ENCODE measurements at regions not wholly inside any gene's neighbourhood (a gene's known extent, or its start where the extent isn't known, plus 50 kb on each side); places are given as distances from the start of the nearest gene placed in this dataset.

DNA sequence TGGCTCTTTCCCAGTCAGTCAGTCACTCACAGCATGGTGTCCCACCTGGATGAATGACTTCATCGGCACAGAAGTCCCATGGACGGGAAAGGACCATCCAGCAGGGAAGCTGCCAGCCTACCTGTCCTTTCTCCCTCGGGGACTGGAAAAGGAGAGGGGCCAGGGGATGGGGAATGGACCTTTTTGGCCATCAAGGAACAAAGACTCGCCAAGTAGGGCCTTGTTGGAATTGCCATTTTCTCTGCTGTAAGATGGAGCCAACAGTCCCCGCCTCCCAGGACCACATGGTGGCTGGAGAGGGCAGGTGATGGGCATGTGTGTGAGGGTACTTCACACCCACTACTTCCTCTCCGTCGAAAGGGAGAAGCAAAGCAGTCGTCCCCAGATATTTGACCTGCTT is 67.8 kb upstream of the LHX1 start:
- TF ChIP-seq ZFP30 (CRISPR knock-in tag; IDR thresholded peaks at IDR 0.05) (no peak), GLIS3 (CRISPR knock-in tag; IDR thresholded peaks at IDR 0.05) (no peak), ZFP3 (CRISPR knock-in tag; IDR thresholded peaks at IDR 0.05) (no peak), TOX (CRISPR knock-in tag; IDR thresholded peaks at IDR 0.05; ENCODE audit: borderline replicate concordance) (no peak), ISL1 (CRISPR knock-in tag; IDR thresholded peaks at IDR 0.05) (no peak), TCF4 (CRISPR knock-in tag; IDR thresholded peaks at IDR 0.05; ENCODE audit: borderline replicate concordance) (no peak), SNAI2 (CRISPR knock-in tag; IDR thresholded peaks at IDR 0.05) (no peak), ZNF565 (CRISPR knock-in tag; conservative IDR thresholded peaks at IDR 0.05; ENCODE audit: low read depth) (no peak)
- TF ChIP-seq, protein P1, sequence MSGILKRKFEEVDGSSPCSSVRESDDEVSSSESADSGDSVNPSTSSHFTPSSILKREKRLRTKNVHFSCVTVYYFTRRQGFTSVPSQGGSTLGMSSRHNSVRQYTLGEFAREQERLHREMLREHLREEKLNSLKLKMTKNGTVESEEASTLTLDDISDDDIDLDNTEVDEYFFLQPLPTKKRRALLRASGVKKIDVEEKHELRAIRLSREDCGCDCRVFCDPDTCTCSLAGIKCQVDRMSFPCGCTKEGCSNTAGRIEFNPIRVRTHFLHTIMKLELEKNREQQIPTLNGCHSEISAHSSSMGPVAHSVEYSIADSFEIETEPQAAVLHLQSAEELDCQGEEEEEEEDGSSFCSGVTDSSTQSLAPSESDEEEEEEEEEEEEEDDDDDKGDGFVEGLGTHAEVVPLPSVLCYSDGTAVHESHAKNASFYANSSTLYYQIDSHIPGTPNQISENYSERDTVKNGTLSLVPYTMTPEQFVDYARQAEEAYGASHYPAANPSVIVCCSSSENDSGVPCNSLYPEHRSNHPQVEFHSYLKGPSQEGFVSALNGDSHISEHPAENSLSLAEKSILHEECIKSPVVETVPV (CRISPR knock-in tag; IDR thresholded peaks at IDR 0.05): no peak
- TF ChIP-seq, protein P2, sequence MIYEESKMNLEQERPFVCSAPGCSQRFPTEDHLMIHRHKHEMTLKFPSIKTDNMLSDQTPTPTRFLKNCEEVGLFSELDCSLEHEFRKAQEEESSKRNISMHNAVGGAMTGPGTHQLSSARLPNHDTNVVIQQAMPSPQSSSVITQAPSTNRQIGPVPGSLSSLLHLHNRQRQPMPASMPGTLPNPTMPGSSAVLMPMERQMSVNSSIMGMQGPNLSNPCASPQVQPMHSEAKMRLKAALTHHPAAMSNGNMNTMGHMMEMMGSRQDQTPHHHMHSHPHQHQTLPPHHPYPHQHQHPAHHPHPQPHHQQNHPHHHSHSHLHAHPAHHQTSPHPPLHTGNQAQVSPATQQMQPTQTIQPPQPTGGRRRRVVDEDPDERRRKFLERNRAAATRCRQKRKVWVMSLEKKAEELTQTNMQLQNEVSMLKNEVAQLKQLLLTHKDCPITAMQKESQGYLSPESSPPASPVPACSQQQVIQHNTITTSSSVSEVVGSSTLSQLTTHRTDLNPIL (CRISPR knock-in tag; IDR thresholded peaks at IDR 0.05; ENCODE audit: low read depth): no peak
- TF ChIP-seq, protein P3, sequence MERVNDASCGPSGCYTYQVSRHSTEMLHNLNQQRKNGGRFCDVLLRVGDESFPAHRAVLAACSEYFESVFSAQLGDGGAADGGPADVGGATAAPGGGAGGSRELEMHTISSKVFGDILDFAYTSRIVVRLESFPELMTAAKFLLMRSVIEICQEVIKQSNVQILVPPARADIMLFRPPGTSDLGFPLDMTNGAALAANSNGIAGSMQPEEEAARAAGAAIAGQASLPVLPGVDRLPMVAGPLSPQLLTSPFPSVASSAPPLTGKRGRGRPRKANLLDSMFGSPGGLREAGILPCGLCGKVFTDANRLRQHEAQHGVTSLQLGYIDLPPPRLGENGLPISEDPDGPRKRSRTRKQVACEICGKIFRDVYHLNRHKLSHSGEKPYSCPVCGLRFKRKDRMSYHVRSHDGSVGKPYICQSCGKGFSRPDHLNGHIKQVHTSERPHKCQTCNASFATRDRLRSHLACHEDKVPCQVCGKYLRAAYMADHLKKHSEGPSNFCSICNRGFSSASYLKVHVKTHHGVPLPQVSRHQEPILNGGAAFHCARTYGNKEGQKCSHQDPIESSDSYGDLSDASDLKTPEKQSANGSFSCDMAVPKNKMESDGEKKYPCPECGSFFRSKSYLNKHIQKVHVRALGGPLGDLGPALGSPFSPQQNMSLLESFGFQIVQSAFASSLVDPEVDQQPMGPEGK (CRISPR knock-in tag; IDR thresholded peaks at IDR 0.05; ENCODE audit: borderline replicate concordance): no peak
